ENCODE measurements at regions not wholly inside any gene's neighbourhood (a gene's known extent, or its start where the extent isn't known, plus 50 kb on each side); places are given as distances from the start of the nearest gene placed in this dataset.

DNA sequence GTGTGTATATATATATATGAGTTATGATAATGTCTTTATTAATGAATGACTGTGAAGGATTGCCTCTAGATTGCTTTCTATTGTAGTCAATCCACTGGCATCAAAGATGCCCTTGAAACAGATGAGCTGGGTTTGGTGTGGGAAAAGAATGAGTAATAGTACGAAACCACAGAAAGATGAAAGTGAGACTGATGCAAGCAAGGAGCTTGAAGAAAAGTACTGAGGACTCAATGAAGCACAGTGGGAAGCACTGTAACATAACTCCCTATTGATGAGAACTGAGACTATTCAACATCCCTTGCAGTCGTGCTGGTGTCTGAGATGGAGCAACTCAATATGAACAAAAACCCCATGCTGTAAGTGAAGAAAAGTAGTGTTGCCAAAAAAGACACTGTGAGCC, 1794.2 kb downstream of the SLITRK5 start:
- no peak for TF ChIP-seq ZNF778 (CRISPR knock-in tag; IDR thresholded peaks at IDR 0.05)
- TF ChIP-seq ZNF644 (tag; IDR thresholded peaks at IDR 0.05; ENCODE audit: low read depth), result no peak
- TF ChIP-seq ZNF217 (CRISPR knock-in tag; IDR thresholded peaks at IDR 0.05), result no peak
- TF ChIP-seq SOX6 (IDR thresholded peaks at IDR 0.05), result no peak
- TF ChIP-seq KLF1 (tag; IDR thresholded peaks at IDR 0.05), result no peak
- TF ChIP-seq, protein P1, sequence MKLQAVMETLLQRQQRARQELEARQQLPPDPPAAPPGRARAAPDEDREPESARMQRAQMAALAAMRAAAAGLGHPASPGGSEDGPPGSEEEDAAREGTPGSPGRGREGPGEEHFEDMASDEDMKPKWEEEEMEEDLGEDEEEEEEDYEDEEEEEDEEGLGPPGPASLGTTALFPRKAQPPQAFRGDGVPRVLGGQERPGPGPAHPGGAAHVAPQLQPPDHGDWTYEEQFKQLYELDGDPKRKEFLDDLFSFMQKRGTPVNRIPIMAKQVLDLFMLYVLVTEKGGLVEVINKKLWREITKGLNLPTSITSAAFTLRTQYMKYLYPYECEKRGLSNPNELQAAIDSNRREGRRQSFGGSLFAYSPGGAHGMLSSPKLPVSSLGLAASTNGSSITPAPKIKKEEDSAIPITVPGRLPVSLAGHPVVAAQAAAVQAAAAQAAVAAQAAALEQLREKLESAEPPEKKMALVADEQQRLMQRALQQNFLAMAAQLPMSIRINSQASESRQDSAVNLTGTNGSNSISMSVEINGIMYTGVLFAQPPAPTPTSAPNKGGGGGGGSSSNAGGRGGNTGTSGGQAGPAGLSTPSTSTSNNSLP (IDR thresholded peaks at IDR 0.05; ENCODE audit: borderline replicate concordance, low read depth, low read length), result no peak
- no peak for TF ChIP-seq XRCC4 (IDR thresholded peaks at IDR 0.05; ENCODE audit: extremely low read depth, insufficient read depth, insufficient read length)
- TF ChIP-seq ZNF23 (CRISPR knock-in tag; IDR thresholded peaks at IDR 0.05), result no peak
- no peak for TF ChIP-seq NCOA4 (IDR thresholded peaks at IDR 0.05; ENCODE audit: partially characterized antibody)
- TF ChIP-seq CREB1 (IDR thresholded peaks at IDR 0.05), result no peak
- no peak for TF ChIP-seq CREB1 (CRISPR knock-in tag; IDR thresholded peaks at IDR 0.05)
- TF ChIP-seq, protein P2, sequence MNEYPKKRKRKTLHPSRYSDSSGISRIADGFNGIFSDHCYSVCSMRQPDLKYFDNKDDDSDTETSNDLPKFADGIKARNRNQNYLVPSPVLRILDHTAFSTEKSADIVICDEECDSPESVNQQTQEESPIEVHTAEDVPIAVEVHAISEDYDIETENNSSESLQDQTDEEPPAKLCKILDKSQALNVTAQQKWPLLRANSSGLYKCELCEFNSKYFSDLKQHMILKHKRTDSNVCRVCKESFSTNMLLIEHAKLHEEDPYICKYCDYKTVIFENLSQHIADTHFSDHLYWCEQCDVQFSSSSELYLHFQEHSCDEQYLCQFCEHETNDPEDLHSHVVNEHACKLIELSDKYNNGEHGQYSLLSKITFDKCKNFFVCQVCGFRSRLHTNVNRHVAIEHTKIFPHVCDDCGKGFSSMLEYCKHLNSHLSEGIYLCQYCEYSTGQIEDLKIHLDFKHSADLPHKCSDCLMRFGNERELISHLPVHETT (CRISPR knock-in tag; conservative IDR thresholded peaks at IDR 0.05 in 1 of 2, IDR thresholded peaks at IDR 0.05 in 1 of 2), result no peak
- no peak overlapping the region for H3K27ac ChIP-seq (ENCODE audit: extremely low read depth, low read depth, low read length)
- no peak overlapping the region for H3K4me2 ChIP-seq (ENCODE audit: insufficient read depth, low read length)
- no TSS peak for BruUV-seq (replicated peaks)
- FAIRE-seq, result no peak
- no peaks in the 10 kb centered on the region for H3K9me1 ChIP-seq (ENCODE audit: control insufficient read depth, insufficient read depth, low read length)
- H3K9ac ChIP-seq (ENCODE audit: insufficient read depth in 1 of 2, low read depth in 2 of 2, low read length in 2 of 2), result no peak overlapping the region
- no peaks in the 10 kb centered on the region for H3K4me1 ChIP-seq (replicated peaks in 1 of 2; ENCODE audit: control insufficient read depth in 2 of 2, insufficient read depth in 2 of 2, low read length in 2 of 2)
- no peaks in the 10 kb centered on the region for H3K27me3 ChIP-seq (ENCODE audit: control insufficient read depth in 2 of 2, insufficient read depth in 2 of 2, low read length in 2 of 2)
- WGBS (ENCODE audit: insufficient coverage, low coverage, missing lambda C conversion rate), result 0% methylated on average over 2 of the region's 2 CpGs
- H2AFZ ChIP-seq (ENCODE audit: low read depth, low read length), result no peak overlapping the region
- no peak for ATAC-seq
- ChIA-PET CTCF (ENCODE audit: low intra/inter-chr PET ratio) (no interaction called here), POLR2A (no interaction called here)
- no peaks in the 10 kb centered on the region for H3K9me3 ChIP-seq (replicated peaks; ENCODE audit: control insufficient read depth, insufficient read depth, low read depth, low read length)
- H3K79me2 ChIP-seq (ENCODE audit: control insufficient read depth, insufficient read depth, low read length), result no peaks in the 10 kb centered on the region
- no peaks in the 10 kb centered on the region for H3K36me3 ChIP-seq (ENCODE audit: control insufficient read depth, insufficient read depth, low read length)
- intact Hi-C loops (cut with micrococcal nuclease) (no loop called here), in situ Hi-C loops (cut with MboI) (no loop called here)
- H3K4me3 ChIP-seq, result no peak overlapping the region
- DNase-seq (ENCODE audit: extremely low read depth in 1 of 4, low spot score in 3 of 4), result no peak
- no peaks in the 10 kb centered on the region for H4K20me1 ChIP-seq (replicated peaks; ENCODE audit: control insufficient read depth, insufficient read depth, low read length)

Data from K562 (cell line).